Osteocyte (in vitro differentiated cells): ENCODE measurements at regions not wholly inside any gene's neighbourhood (a gene's known extent, or its start where the extent isn't known, plus 50 kb on each side); places are given as distances from the start of the nearest gene placed in this dataset.

Experiments
- DNase-seq: peaks from one replicate; pipeline ENCODE4 v3.0.0; 2021; ENCODE audit warnings: mixed read lengths; ENCODE audit not compliant: unreplicated experiment; ENCODE audit errors: extremely low spot score
- H3K27ac Mint-ChIP-seq: one replicate; pipeline ENCODE4 v1.8.0; 2021; ENCODE audit warnings: mild to moderate bottlenecking, mixed read lengths; ENCODE audit not compliant: unreplicated experiment
- H3K27me3 Mint-ChIP-seq: one replicate; pipeline ENCODE4 v1.8.0; 2021; ENCODE audit warnings: mixed read lengths; ENCODE audit not compliant: unreplicated experiment
- H3K36me3 Mint-ChIP-seq: one replicate; pipeline ENCODE4 v1.8.0; 2021; ENCODE audit warnings: mixed read lengths; ENCODE audit not compliant: unreplicated experiment
- H3K4me1 Mint-ChIP-seq: one replicate; pipeline ENCODE4 v1.8.0; 2021; ENCODE audit warnings: mixed read lengths; ENCODE audit not compliant: unreplicated experiment
- H3K4me3 Mint-ChIP-seq: one replicate; pipeline ENCODE4 v1.8.0; 2021; ENCODE audit warnings: mild to moderate bottlenecking, moderate library complexity, mixed read lengths; ENCODE audit not compliant: unreplicated experiment
- H3K9me3 Mint-ChIP-seq: one replicate; pipeline ENCODE4 v1.8.0; 2021; ENCODE audit warnings: mixed read lengths; ENCODE audit not compliant: unreplicated experiment
- TF ChIP-seq, protein P1 (sequence below): fragments of 200-600 bp; sonication (generic); IDR thresholded peaks from 2 replicates; pipeline ENCODE4 v1.5.0; 2021; ENCODE audit warnings: antibody characterized with exemption, mild to moderate bottlenecking, moderate library complexity

GRCh38 chr15:47376190-47376589 lies 341.1 kb upstream of the SEMA6D start:
- H3K4me3 Mint-ChIP-seq = no peak overlapping the region
- H3K9me3 Mint-ChIP-seq = no peaks in the 10 kb centered on the region
- TF ChIP-seq, protein P1, sequence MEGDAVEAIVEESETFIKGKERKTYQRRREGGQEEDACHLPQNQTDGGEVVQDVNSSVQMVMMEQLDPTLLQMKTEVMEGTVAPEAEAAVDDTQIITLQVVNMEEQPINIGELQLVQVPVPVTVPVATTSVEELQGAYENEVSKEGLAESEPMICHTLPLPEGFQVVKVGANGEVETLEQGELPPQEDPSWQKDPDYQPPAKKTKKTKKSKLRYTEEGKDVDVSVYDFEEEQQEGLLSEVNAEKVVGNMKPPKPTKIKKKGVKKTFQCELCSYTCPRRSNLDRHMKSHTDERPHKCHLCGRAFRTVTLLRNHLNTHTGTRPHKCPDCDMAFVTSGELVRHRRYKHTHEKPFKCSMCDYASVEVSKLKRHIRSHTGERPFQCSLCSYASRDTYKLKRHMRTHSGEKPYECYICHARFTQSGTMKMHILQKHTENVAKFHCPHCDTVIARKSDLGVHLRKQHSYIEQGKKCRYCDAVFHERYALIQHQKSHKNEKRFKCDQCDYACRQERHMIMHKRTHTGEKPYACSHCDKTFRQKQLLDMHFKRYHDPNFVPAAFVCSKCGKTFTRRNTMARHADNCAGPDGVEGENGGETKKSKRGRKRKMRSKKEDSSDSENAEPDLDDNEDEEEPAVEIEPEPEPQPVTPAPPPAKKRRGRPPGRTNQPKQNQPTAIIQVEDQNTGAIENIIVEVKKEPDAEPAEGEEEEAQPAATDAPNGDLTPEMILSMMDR = no peak
- no peaks in the 10 kb centered on the region for H3K4me1 Mint-ChIP-seq
- no peaks in the 10 kb centered on the region for H3K36me3 Mint-ChIP-seq
- peaks cover 3% of the 10 kb centered on the region for H3K27me3 Mint-ChIP-seq
- no peak for DNase-seq
- H3K27ac Mint-ChIP-seq = no peak overlapping the region

- Mint-ChIP-seq H3K9me3 (no peaks in the 10 kb centered on the region), H3K27ac (no peak overlapping the region), H3K36me3 (no peaks in the 10 kb centered on the region), H3K4me3 (no peak overlapping the region), H3K4me1 (no peaks in the 10 kb centered on the region), H3K27me3 (peaks cover 3% of the 10 kb centered on the region)
- no peak for DNase-seq
- TF ChIP-seq, protein P1 = no peak
Observed at GRCh38 chr15:47377465-47377864, 339.8 kb upstream of the SEMA6D start.

- no peaks in the 10 kb centered on the region for H3K9me3 Mint-ChIP-seq
- TF ChIP-seq, protein P1 = no peak
- peaks cover 3% of the 10 kb centered on the region for H3K27me3 Mint-ChIP-seq
- H3K36me3 Mint-ChIP-seq = no peaks in the 10 kb centered on the region
- no peak overlapping the region for H3K27ac Mint-ChIP-seq
- no peak overlapping the region for H3K4me3 Mint-ChIP-seq
- DNase-seq = no peak
- no peaks in the 10 kb centered on the region for H3K4me1 Mint-ChIP-seq
Observed at GRCh38 chr15:47378527-47378926, 338.8 kb upstream of the SEMA6D start.

- no peak overlapping the region for H3K27ac Mint-ChIP-seq
Observed at GRCh38 chr15:47383102-47383501, 334.2 kb upstream of the SEMA6D start.

DNA sequence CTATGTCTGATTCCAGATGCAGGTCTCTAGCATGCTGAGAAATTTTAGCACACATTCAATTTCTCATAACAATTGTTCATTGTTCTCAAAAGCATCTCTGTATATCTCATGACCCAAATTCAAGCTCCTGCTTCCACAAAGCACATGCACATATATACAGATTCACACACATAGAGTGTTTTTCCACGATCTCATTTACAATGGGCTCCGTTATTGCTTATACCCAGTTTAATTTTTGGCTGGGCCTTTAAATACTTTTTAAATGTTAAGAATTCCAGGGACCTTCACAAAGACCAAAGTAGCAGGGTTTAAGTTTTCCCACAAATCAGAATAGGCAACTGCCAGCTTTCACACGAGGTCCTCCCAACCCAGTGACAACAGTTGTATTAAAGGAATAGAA lies 333.5 kb upstream of the SEMA6D start:
- H3K36me3 Mint-ChIP-seq = no peaks in the 10 kb centered on the region
- H3K4me1 Mint-ChIP-seq = peaks cover 4% of the 10 kb centered on the region
- H3K4me3 Mint-ChIP-seq = no peak overlapping the region
- TF ChIP-seq, protein P1 = no peak
- H3K9me3 Mint-ChIP-seq = no peaks in the 10 kb centered on the region
- H3K27ac Mint-ChIP-seq = no peak overlapping the region
- H3K27me3 Mint-ChIP-seq = no peaks in the 10 kb centered on the region
- DNase-seq = no peak

More at GRCh38 chr15:47383102-47383501, 334.2 kb upstream of the SEMA6D start:
- Mint-ChIP-seq H3K4me3 (no peak overlapping the region), H3K27me3 (no peaks in the 10 kb centered on the region), H3K36me3 (no peaks in the 10 kb centered on the region), H3K9me3 (no peaks in the 10 kb centered on the region), H3K4me1 (peaks cover 4% of the 10 kb centered on the region)
- TF ChIP-seq, protein P1 = no peak
- no peak for DNase-seq
